Stimulated activated CD8-positive, alpha-beta memory T cell treated with anti-CD3 and anti-CD28 coated beads, Interleukin-7, amount 100 ng/mL, for 24 hours (primary cell): ENCODE measurements at regions not wholly inside any gene's neighbourhood (a gene's known extent, or its start where the extent isn't known, plus 50 kb on each side); places are given as distances from the start of the nearest gene placed in this dataset.
"Not testable (repeated sequence)": the region's sequence is repeated elsewhere in the genome, so short reads cannot be mapped to it uniquely, and the experiment has no call there.

Source experiments
- DNase-seq: peaks from one replicate; pipeline ENCODE4 v3.0.0-alpha.2; 2020; ENCODE audit warnings: low read depth

- no peak for DNase-seq
Measured at GRCh38 chr4:189096108-189096507, 844.6 kb upstream of the FRG1 start.

- no peak for DNase-seq
Measured at GRCh38 chr4:189096717-189097116, 844.0 kb upstream of the FRG1 start.

DNA sequence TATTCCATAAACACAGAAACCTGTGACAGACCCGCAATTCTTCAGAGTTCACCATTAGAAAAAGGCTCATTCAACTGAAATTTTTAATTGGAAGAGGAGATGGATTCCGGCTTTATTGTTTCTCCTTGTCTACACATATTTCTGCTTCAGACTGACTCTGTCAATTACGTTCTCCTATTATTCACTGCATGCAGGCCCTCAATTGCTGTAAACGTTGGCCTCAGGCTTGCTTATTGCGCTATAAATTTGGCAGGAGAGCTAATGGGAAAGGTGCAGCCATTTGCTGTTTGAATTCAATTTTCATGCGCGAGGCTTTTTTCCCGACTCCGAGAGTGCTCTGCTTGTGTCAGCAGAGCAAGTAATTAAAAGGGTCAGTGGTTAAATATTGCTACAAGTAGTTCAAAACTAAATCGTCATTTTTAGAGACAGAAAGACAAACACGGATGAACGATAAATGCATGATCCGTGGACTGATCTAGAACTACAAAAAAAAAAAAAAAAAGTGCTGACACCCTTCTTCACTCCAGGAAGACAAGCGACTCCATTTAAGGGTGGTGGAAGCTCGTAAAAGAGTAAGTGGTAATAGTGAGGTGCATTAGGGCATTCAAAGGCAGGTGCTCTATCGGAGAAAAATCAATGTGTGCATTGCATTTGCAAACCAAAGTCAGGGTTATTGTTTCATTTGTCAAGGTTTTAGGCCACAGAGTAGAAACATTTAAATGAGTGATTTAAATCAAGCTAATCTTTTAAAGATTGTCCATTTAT lies 841.6 kb upstream of the FRG1 start:
- no peak for DNase-seq

DNA sequence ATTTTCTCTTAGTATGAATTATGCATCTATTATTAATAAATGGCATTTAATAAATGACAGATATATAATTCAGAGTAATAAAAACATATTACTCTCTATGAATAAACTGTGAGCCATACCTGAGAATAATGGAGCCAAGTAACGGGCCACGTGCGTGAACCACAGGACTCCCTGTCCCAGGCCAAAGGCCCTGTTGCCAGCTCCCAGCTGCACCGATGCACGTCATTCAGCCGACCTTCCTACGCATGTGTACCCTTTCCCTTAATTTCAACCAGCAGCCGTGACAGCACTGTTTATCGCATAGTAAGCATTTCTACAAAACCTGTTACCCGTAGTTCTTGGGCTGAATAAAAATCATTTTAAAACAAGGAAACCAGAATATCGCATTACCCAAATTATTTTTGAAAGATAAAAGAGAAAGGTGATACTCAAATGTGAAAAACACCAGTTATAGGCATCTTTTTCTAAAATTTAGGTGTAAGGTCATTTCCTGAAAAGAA lies 827.2 kb upstream of the FRG1 start:
- no peak for DNase-seq

- no peak for DNase-seq
Measured at GRCh38 chr4:189117426-189117825, 823.2 kb upstream of the FRG1 start.

GRCh38 chr4:189121336-189121735 lies 819.3 kb upstream of the FRG1 start:
- DNase-seq, result no peak

DNA sequence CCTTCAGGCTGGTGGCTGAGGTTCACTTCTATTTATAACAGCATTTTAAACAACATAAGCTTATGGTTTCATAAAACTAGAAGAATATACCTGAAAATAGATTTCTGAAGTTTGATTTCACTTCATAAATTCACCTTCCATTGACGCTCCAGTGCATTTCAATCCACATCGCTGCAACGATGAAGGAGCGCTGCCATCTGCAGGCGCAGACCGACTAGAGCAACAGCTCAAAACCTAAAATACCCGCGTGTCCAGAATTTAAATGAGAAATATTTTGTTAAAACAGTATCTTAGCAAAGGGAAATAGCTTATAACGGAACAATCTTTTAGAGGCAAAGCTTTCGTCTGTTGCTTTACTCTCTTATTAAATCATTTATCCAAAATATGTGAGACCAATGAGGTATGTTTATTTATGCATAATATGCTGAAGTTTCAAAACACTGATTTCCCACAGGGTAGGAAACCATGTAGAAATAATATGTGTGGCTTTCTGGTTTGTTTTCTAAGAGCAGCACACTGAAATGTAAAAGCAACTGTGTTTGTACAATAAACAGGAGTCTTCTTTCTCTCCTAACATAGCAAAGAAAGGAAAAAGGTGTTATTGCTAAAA lies 816.4 kb upstream of the FRG1 start:
- no peak for DNase-seq

DNA sequence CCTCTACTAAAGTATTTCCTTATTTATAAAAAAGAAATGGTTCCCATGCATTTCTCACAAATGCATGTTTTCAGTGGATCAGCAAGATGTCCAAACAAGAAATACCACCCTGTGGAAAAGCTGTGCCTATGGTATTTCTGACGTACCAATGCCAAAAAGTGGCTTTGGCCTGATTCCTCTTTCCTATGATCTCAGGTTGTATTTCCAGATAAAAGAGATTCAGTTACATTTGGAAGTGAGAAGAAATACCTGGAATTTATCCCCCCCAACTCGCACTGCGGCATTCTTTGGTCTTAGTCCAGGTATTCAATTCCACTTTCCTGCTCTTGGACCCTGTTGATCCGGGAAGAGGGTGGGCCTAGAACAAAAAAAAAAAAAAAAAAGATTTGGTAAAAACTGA lies 815.9 kb upstream of the FRG1 start:
- DNase-seq, result no peak

DNA sequence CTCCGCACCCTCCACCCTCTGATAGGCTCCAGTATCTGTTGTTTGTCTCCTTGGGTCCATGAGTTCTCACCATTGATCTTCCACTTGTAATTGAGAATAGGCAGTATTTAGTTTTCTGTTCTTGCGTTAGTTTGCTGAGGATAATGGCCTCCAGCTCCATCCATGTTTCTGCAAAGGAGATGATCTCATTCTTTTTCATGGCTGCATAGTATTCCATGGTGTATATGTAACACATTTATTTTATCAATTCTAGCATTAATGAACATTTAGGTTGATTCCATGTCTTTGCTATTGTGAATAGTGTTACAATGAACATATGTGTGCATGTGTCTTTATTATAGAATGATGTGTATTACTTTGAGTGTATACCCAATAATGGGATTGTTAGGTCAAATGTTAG lies 814.6 kb upstream of the FRG1 start:
- no peak for DNase-seq

DNA sequence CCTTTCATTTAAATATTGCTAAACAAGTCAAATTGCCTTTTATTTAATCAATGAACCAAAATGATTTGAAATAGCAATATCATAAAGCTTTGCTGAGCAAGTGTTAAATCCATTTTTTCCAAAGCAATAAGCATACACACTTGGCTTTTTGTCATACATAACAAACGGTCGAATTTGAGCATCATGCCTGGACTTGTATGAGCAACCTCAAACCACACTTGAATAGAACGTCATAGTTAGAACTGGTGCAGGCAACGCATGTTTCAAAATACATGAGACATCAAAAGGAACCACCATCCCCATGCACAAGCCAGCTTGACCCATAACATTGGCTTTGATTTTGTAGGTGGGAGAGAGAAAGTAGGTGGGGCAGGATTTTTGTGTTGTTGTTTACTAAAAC lies 812.3 kb upstream of the FRG1 start:
- no peak for DNase-seq

DNA sequence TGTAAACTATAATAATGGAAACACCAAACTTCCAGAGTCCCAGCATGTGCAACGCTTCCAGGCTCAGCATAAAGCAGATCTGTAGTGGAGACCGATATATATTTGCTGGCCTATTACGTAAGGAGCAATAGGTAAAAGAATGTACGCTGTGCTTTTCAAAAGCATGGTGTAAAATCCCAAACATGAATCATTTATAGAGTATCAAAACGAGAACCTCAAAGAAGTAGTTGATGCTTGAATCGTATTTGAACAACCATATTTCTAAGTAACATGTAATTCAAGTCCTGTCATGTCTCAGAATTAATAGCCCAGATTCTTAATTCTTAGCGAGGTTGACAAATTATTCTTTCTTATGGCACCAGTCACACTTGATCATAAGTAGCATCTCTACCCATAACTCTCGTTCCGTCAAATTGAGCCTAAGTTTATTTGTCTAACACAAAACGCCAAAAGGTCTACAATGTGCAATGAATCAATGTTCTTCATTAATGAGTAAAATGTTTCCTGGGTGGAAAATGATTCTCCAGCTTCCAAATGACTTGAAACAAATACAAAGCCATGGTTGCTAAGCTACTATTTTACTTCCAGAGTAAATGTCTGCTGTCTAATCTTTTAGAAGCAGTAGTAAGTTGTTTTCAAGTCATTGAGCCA lies 811.5 kb upstream of the FRG1 start:
- DNase-seq, result no peak

GRCh38 chr4:189131118-189131517 lies 809.6 kb upstream of the FRG1 start:
- no peak for DNase-seq

- no peak for DNase-seq
Measured at GRCh38 chr4:189136462-189136861, 804.2 kb upstream of the FRG1 start.

GRCh38 chr4:189143263-189143952 lies 797.3 kb upstream of the FRG1 start:
- no peak for DNase-seq

DNA sequence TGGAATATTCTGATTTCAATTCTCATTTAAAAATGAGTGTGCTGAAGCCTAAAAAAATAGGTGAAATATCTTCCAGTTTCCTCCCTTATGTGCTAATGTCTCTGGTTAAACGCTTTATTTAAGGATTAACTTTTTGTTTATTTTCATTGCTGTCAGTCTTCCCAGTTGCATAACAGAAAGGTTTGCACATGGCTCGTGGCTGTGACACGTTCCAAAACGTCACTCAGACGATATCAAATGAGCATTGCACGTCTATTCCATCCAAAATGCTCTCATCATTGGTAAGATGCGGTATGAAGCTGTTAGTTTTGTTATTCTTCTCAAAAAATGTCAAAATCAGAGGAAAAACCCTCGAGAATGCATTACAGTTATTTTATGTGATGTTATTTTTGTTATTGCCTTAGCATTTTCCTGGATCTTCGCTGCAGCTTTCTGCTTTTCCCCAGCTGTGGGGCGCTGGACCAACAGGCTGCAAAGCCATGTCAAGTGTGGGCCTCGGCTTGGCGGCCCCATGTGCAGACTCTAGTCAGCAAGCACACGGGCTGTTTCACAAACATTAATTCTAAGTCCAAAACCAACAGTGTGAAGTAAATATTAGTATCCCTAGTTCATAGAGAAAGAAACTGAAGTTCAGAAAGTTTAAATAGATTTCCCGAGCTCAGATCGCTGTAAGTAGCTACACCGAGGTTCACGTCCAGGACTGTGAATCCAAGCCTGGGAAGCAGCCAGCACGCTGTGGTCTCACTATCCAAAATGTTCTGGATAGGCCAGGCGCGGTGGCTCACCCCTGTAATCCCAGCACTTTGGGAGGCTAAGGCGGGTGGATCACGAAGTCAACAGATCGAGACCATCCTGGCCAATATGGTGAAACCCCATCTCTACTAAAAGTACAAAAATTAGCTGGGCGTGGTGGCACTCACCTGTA lies 793.4 kb upstream of the FRG1 start:
- DNase-seq, result no peak

GRCh38 chr4:189155083-189155482 lies 785.6 kb upstream of the FRG1 start:
- DNase-seq, result not testable (repeated sequence)

DNA sequence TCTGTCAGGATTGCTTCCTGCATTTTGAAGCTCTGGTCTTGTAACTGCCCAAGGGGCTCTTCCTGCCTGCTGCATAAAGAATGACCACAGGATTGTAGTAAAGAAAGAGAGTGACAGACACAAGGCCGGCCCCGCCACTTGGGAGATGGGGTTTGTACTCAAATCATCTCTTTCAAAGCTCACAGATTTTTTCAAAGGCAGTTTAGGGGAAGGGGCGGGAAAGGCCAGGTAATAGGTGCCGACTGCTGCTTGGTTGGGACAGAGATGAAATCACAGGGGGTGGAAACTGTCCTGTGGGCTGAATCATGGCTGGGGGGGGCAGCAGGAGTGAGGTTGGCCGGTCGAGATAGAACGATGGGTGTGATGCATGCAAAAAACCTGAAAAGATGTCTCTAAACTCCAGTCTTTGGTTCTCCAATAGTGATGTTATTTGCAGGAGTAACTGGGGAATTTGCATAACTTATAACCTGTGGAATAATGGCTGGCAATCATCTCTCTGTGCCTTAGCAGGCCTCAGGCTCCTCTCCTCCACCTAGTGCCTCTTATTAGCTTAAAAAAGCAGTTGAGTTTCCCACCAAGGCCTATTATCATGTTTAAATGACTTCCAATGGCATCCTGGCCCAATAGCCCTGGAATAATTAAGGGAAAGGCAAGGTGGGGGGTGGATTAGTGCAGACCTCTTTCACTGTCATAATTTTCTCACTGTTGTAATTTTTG lies 778.4 kb upstream of the FRG1 start:
- no peak for DNase-seq

- DNase-seq, result no peak
Measured at GRCh38 chr4:189162888-189163287, 777.8 kb upstream of the FRG1 start.

- DNase-seq, result no peak
Measured at GRCh38 chr4:189176002-189176401, 764.7 kb upstream of the FRG1 start.

DNA sequence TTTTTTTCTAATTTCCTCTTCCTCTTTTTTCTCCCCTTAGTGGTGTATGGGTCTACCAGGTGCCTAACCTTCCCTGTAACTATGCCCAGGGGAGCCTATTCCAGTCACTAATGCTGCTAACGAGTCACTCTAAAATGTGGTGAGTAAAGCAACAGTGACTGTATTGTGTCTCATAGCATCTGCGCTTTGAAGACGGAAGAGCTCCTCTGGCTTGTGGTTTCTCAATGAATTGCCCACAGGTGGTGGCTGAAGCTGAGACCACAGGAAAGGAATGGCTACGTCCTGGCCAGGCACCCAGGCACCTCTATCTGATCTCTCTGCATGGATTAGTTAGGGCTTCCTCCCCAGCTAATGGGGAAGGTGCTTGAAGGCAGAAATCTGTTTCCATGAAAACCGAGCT lies 763.5 kb upstream of the FRG1 start:
- no peak for DNase-seq
